AG10803 (cell line): ENCODE measurements at regions not wholly inside any gene's neighbourhood (a gene's known extent, or its start where the extent isn't known, plus 50 kb on each side); places are given as distances from the start of the nearest gene placed in this dataset.

Experiments
- DNase-seq: peaks from one replicate; pipeline ENCODE4 v3.0.0; 2010; ENCODE audit warnings: low read depth
- H3K4me3 ChIP-seq: 2 replicates; pipeline ENCODE4 v1.5.1; 2011; ENCODE audit warnings: mild to moderate bottlenecking, low read length, control low read depth
- CTCF ChIP-seq: conservative IDR thresholded peaks from 2 replicates; pipeline ENCODE4 v1.5.1; 2011; ENCODE audit warnings: mild to moderate bottlenecking, low read length, control low read depth, inconsistent platforms

- no peak for TF ChIP-seq CTCF
- DNase-seq, result no peak
- no peak overlapping the region for H3K4me3 ChIP-seq
Measured at GRCh38 chr3:162338514-162338913, 841.9 kb downstream of the OTOL1 start.

GRCh38 chr3:162348912-162349311 is 852.3 kb downstream of the OTOL1 start:
- no peak overlapping the region for H3K4me3 ChIP-seq
- TF ChIP-seq CTCF, result no peak
- no peak for DNase-seq

- no peak for TF ChIP-seq CTCF
- no peak overlapping the region for H3K4me3 ChIP-seq
- no peak for DNase-seq
Measured at GRCh38 chr3:162353414-162353813, 856.8 kb downstream of the OTOL1 start.

- peak; percentile 93 for DNase-seq
- H3K4me3 ChIP-seq, result no peak overlapping the region
- TF ChIP-seq CTCF, result no peak
Measured at GRCh38 chr3:162354356-162354755, 857.7 kb downstream of the OTOL1 start.

GRCh38 chr3:162365066-162365719 is 868.6 kb downstream of the OTOL1 start:
- DNase-seq, result no peak
- TF ChIP-seq CTCF, result no peak
- no peak overlapping the region for H3K4me3 ChIP-seq

GRCh38 chr3:162366166-162366766 is 869.7 kb downstream of the OTOL1 start:
- no peak for DNase-seq

More at GRCh38 chr3:162366166-162366766, 869.7 kb downstream of the OTOL1 start:
- no peak for TF ChIP-seq CTCF
- H3K4me3 ChIP-seq, result no peak overlapping the region
